Spleen (tissue), 11 donors: ENCODE measurements at regions not wholly inside any gene's neighbourhood (a gene's known extent, or its start where the extent isn't known, plus 50 kb on each side); places are given as distances from the start of the nearest gene placed in this dataset.

Experiments used
- DNase-seq: peaks from one replicate; pipeline ENCODE4 v3.0.0-alpha.2; 2020
- H3K27ac ChIP-seq, 8 donors: fragments of 200-600 bp; sonication (generic) in 7 of 8; 1 replicate in 4 of 8; 2 replicates in 4 of 8; pipeline versions ENCODE4 v1.5.0 to v1.8.0; 2016 to 2021; ENCODE audit warnings: inconsistent platforms in 4 of 8, mild to moderate bottlenecking in 4 of 8, moderate library complexity in 1 of 8
- H3K27me3 ChIP-seq, 7 donors: fragments of 200-600 bp; sonication (generic) in 6 of 7; replicated peaks in 1 of 7; 1 replicate in 4 of 7; 2 replicates in 3 of 7; pipeline versions ENCODE4 v1.5.0 to v1.8.0; 2016 to 2021; ENCODE audit warnings: inconsistent platforms in 3 of 7, mild to moderate bottlenecking in 1 of 7
- H3K36me3 ChIP-seq, 6 donors: fragments of 200-600 bp; sonication (generic) in 5 of 6; 1 replicate in 4 of 6; 2 replicates in 2 of 6; pipeline versions ENCODE4 v1.5.0 to v1.8.0; 2016 to 2021; ENCODE audit warnings: inconsistent platforms in 2 of 6
- H3K4me1 ChIP-seq, 6 donors: fragments of 200-600 bp; sonication (generic) in 5 of 6; 1 replicate in 3 of 6; 2 replicates in 3 of 6; pipeline versions ENCODE4 v1.5.0 to v1.8.0; 2016 to 2021; ENCODE audit warnings: inconsistent platforms in 3 of 6
- H3K4me3 ChIP-seq, 8 donors: fragments of 200-600 bp; sonication (generic) in 7 of 8; 1 replicate in 4 of 8; 2 replicates in 4 of 8; pipeline versions ENCODE4 v1.5.0 to v1.8.0; 2016 to 2021; ENCODE audit warnings: inconsistent platforms in 4 of 8, mild to moderate bottlenecking in 4 of 8, moderate library complexity in 2 of 8
- H3K9me3 ChIP-seq, 8 donors: fragments of 200-600 bp; sonication (generic) in 7 of 8; 1 replicate in 4 of 8; 2 replicates in 4 of 8; pipeline versions ENCODE4 v1.5.0 to v1.8.0; 2016 to 2021; ENCODE audit warnings: inconsistent platforms in 4 of 8
- POLR2A ChIP-seq, 3 donors: fragments of 450-650 bp; IDR thresholded peaks; one replicate each; pipeline ENCODE4 v1.5.1; 2017; ENCODE audit warnings: antibody characterized with exemption in 3 of 3, mild to moderate bottlenecking in 1 of 3
- POLR2AphosphoS5 ChIP-seq, 3 donors: sonication (generic); formaldehyde crosslinking; IDR thresholded peaks; one replicate each; pipeline ENCODE4 v1.5.1; 2017; ENCODE audit warnings: antibody characterized with exemption in 3 of 3
- WGBS, 5 donors: extraction: QIAGEN DNeasy Blood & Tissue Kit in 3 of 5; methylation state at CpG; one replicate each; pipeline versions ENCODE4 v1.1.5 to v1.1.7; 2013 to 2018; 5-methylcytosine and 5-hydroxymethylcytosine counted together
- intact Hi-C: fragments of 100-400 bp; cut with DNase I; formaldehyde crosslinking; loops from one replicate; pipeline ENCODE4 v1.15.0; 2023; ENCODE audit warnings: low total_unique reads
- TF ChIP-seq, protein P1 (sequence below), 11 experiments: fragments of 200-600 bp in 7 of 11; fragments of 450-650 bp in 4 of 11; sonication (generic) in 4 of 11; IDR thresholded peaks in 8 of 11; conservative IDR thresholded peaks in 3 of 11; 1 replicate in 7 of 11; 2 replicates in 4 of 11; pipeline versions ENCODE4 v1.4.0 to v1.8.0; 2016 to 2021; ENCODE audit warnings: antibody characterized with exemption in 11 of 11, inconsistent platforms in 4 of 11, mild to moderate bottlenecking in 1 of 11
- donor health status: healthy with polysubstance abuse.
- donor health status: DM: no; HTN: no; CAD: no; lungs with moderate emphysema.
- donor health status: DM: no; HTN: no; CAD: no.
- donor health status: Bipolar disorder and iron deficiency.
- donor health status: healthy.
- donor health status: DM: no; HTN: no; CAD: no.
- donor health status: DM: yes; HTN: yes; CAD: no.

DNA sequence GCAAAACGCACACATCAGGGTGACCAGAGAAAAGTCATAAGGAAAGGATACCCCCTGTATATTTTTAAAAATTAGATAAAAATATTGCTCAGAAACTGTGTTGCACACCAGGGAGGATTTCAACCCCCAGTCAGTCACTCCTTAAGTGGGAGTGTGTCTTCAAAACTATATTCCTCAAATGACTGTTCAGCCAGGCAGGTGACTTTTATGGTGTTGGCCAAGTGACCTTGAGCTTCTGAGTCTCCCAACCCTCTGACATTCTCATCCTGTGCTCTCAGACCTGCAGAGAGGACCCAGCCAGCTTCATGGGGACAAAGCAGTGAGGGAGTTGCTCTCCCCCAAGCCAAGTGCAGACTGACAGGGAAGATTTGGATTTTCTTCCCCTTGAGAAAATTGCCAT lies 311.9 kb upstream of the JARID2 start:
- intact Hi-C loops: no loop called here
- TF ChIP-seq, protein P1, sequence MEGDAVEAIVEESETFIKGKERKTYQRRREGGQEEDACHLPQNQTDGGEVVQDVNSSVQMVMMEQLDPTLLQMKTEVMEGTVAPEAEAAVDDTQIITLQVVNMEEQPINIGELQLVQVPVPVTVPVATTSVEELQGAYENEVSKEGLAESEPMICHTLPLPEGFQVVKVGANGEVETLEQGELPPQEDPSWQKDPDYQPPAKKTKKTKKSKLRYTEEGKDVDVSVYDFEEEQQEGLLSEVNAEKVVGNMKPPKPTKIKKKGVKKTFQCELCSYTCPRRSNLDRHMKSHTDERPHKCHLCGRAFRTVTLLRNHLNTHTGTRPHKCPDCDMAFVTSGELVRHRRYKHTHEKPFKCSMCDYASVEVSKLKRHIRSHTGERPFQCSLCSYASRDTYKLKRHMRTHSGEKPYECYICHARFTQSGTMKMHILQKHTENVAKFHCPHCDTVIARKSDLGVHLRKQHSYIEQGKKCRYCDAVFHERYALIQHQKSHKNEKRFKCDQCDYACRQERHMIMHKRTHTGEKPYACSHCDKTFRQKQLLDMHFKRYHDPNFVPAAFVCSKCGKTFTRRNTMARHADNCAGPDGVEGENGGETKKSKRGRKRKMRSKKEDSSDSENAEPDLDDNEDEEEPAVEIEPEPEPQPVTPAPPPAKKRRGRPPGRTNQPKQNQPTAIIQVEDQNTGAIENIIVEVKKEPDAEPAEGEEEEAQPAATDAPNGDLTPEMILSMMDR (IDR thresholded peaks at IDR 0.05 in 8 of 11, conservative IDR thresholded peaks at IDR 0.05 in 3 of 11): no peak
- TF ChIP-seq POLR2AphosphoS5 (IDR thresholded peaks at IDR 0.05) (no peak), POLR2A (IDR thresholded peaks at IDR 0.05) (no peak)
- Histone ChIP-seq H3K27me3 (no peaks in the 10 kb centered on the region), H3K36me3 (no peaks in the 10 kb centered on the region), H3K4me1 (peaks cover 0 to 7% (median 1%) of the 10 kb centered on the region in 6 donors), H3K9me3 (no peaks in the 10 kb centered on the region), H3K27ac (no peak overlapping the region), H3K4me3 (no peak overlapping the region)
- DNase-seq: no peak
- 90 to 95% (median 93%) methylated on average over 1 of the region's 1 CpG for WGBS, 5 donors

DNA sequence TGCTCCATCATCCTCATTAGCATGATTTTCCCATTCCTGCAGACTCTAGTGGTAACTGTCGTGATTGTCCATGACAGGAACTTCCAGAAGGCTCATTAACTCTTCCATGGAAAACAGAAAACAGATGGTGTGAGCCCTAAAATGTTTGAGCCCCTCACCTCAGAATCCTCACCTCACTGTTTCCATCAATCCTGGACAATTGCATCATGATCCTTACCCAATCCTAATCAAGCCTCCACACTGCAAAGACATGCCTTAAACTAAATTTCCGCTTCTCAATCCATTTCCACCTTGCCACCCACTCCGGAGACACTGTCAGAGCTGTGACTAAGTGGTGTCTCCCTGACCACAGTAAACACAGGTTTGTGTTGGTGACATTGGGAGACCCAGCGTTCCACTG lies 311.0 kb upstream of the JARID2 start:
- Histone ChIP-seq H3K4me3 (no peak overlapping the region), H3K36me3 (no peaks in the 10 kb centered on the region), H3K9me3 (no peaks in the 10 kb centered on the region), H3K27me3 (no peaks in the 10 kb centered on the region), H3K4me1 (no peaks in the 10 kb centered on the region), H3K27ac (no peak overlapping the region)
- DNase-seq: no peak
- intact Hi-C loops: no loop called here
- TF ChIP-seq POLR2A (IDR thresholded peaks at IDR 0.05): no peak
- WGBS, 5 donors: 59 to 75% (median 65%) methylated on average over 4 of the region's 4 CpGs

DNA sequence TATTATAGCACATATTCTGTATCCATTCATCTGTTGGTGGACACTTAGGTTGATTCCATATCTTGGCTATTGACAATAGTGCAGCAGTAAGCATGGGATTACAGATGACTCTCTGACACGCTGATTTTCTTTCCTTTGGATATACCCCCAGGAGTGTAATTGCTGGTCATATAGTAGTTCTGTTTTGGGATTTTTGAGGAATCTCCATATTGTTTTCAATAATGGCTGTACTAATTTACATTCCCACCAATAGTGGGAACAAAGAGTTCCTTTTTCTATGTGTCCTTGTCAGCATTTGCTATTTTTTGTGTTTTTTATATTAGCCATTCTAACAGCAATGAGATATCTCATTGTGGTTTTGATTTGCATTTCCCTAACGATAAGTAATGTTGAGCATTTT lies 309.0 kb upstream of the JARID2 start:
- H3K36me3 ChIP-seq: no peaks in the 10 kb centered on the region
- 76 to 89% (median 81%) methylated on average over 2 of the region's 2 CpGs for WGBS, 5 donors
- H3K27ac ChIP-seq: no peak overlapping the region
- no peak for DNase-seq
- intact Hi-C loops: no loop called here
- TF ChIP-seq POLR2AphosphoS5 (IDR thresholded peaks at IDR 0.05): no peak
- TF ChIP-seq POLR2A (IDR thresholded peaks at IDR 0.05): no peak
- TF ChIP-seq, protein P1 (IDR thresholded peaks at IDR 0.05 in 8 of 11, conservative IDR thresholded peaks at IDR 0.05 in 3 of 11): no peak
- H3K27me3 ChIP-seq: no peaks in the 10 kb centered on the region
- H3K4me1 ChIP-seq: no peaks in the 10 kb centered on the region
- no peaks in the 10 kb centered on the region for H3K9me3 ChIP-seq
- no peak overlapping the region for H3K4me3 ChIP-seq

DNA sequence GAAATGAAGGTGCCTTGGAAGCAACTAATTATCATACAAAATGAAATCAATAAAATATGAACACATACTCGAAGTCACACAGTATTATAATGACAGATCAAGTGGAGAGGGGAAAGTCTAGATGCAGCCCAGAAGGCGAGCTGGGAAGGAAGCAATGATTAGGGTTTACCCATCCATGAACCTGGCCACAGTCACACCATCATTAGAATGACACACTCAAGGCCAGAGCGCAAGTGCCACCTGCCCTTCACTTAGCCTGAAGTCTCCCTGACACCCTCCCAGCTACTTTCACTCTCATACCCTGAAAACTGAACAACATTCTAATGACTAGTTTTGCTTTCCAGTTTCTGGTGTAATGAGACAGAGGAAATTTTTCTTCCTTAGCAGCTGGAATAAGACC lies 302.8 kb upstream of the JARID2 start:
- DNase-seq: no peak
- Histone ChIP-seq H3K4me1 (peaks cover 0 to 12% (median 0%) of the 10 kb centered on the region in 6 donors), H3K36me3 (no peaks in the 10 kb centered on the region), H3K9me3 (no peaks in the 10 kb centered on the region), H3K27ac (no peak overlapping the region), H3K27me3 (no peaks in the 10 kb centered on the region), H3K4me3 (no peak overlapping the region)
- intact Hi-C loops: no loop called here
- 81 to 91% (median 86%) methylated on average over 3 of the region's 3 CpGs for WGBS, 5 donors
- TF ChIP-seq POLR2A (IDR thresholded peaks at IDR 0.05) (no peak), POLR2AphosphoS5 (IDR thresholded peaks at IDR 0.05) (no peak)
- TF ChIP-seq, protein P1 (IDR thresholded peaks at IDR 0.05 in 8 of 11, conservative IDR thresholded peaks at IDR 0.05 in 3 of 11): no peak

DNA sequence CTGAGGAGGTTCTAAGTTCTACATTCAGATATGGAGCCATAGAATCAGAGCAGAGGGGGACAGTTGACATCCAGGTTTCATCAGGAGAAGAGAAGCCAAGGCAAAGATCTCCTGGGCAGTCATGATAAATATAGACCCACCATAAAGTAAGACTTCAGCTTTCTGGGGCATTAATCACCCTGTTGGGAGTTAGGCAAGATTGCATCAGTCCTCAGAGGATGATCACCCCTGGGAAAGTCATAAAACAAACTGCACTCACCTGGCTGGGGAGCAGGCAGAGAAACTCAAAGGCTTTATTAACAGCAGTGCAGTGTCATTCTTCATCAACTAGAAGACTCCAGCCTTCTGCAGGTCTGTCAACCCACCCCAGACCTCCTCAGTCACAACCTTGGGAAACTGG lies 301.3 kb upstream of the JARID2 start:
- no peaks in the 10 kb centered on the region for H3K27me3 ChIP-seq
- H3K4me3 ChIP-seq: no peak overlapping the region
- H3K27ac ChIP-seq: no peak overlapping the region
- DNase-seq: no peak
- no peaks in the 10 kb centered on the region for H3K9me3 ChIP-seq
- TF ChIP-seq POLR2AphosphoS5 (IDR thresholded peaks at IDR 0.05): no peak
- no peak for TF ChIP-seq POLR2A (IDR thresholded peaks at IDR 0.05)
- TF ChIP-seq, protein P1 (IDR thresholded peaks at IDR 0.05 in 8 of 11, conservative IDR thresholded peaks at IDR 0.05 in 3 of 11): no peak
- peaks cover 0 to 12% (median 0%) of the 10 kb centered on the region in 6 donors for H3K4me1 ChIP-seq
- intact Hi-C loops: no loop called here
- H3K36me3 ChIP-seq: no peaks in the 10 kb centered on the region
